Lower lobe of right lung (tissue), 2 donors: ENCODE measurements at regions not wholly inside any gene's neighbourhood (a gene's known extent, or its start where the extent isn't known, plus 50 kb on each side); places are given as distances from the start of the nearest gene placed in this dataset.
"Not testable (repeated sequence)": the region's sequence is repeated elsewhere in the genome, so short reads cannot be mapped to it uniquely, and the experiment has no call there.

ENCODE experiments used
- ATAC-seq, 2 donors: fragments of 200-7000 bp; cut with Tn5 transposase; one replicate each; pipeline ENCODE4 v1.9.1; 2020 to 2022; ENCODE audit warnings: mild to moderate bottlenecking in 2 of 2, moderate library complexity in 2 of 2
- DNase-seq: peaks from one replicate; pipeline ENCODE4 v3.0.0-alpha.2; 2020
- H3K27ac ChIP-seq: fragments of 200-600 bp; one replicate; pipeline ENCODE4 v1.8.0; 2022
- H3K27me3 ChIP-seq: fragments of 200-600 bp; one replicate; pipeline ENCODE4 v1.8.0; 2022; ENCODE audit warnings: low read depth
- H3K36me3 ChIP-seq: fragments of 200-600 bp; one replicate; pipeline ENCODE4 v1.8.0; 2022; ENCODE audit warnings: mild to moderate bottlenecking
- H3K4me1 ChIP-seq: fragments of 200-600 bp; one replicate; pipeline ENCODE4 v1.8.0; 2022
- H3K4me3 ChIP-seq: fragments of 200-600 bp; one replicate; pipeline ENCODE4 v1.8.0; 2022; ENCODE audit warnings: mild to moderate bottlenecking
- H3K9me3 ChIP-seq: fragments of 200-600 bp; one replicate; pipeline ENCODE4 v1.8.0; 2022
- intact Hi-C: fragments of 100-400 bp; cut with DNase I; formaldehyde crosslinking; loops from one replicate; pipeline ENCODE4 v1.11.0; 2022
- TF ChIP-seq, protein P1 (sequence below): fragments of 200-600 bp; IDR thresholded peaks from one replicate; pipeline ENCODE4 v1.8.0; 2022; ENCODE audit warnings: antibody characterized with exemption, mild to moderate bottlenecking
- donor health status: DM: no; HTN: yes; CAD: no; lungs with severe emphysema.

DNA sequence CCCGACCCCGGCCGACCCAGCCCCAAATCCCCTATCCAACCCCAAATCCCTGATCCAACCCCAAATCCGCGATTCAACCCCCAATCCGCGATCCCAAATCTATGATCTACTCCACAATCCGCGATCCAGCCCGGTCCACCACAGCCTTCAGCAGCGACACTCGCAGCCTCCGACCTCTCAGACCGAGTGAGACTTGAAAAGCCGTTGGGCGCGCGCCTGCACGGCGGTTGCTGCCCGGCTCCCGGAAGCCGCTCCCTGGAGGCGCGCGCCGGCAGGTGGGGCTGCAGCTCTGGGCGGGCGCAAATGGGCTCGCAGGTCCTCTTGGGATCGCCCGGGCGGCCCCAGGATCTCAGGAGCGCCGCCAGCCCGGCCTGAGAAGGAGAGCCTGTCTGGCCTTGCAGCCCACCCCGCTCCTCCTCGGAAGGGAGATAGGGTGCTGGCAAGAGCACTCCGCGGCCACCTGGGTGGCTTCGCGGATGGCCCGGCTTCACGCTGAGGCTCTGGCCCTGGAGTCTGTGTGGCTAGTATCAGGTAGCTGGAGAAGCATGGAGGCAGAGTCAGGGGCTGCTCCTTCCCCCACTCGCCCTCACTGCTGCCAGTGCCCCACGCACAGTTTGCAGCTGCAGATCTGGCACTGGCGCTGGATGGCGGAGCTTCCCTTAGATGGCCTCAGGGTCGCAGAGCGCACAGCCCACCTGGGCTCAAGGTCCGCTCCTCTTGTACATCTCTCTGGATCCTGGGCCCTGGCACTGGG is 533.4 kb upstream of the DEFB115 start:
- H3K36me3 ChIP-seq, intact Hi-C loops, H3K9me3 ChIP-seq, H3K27ac ChIP-seq, H3K4me1 ChIP-seq, ATAC-seq, H3K27me3 ChIP-seq: not testable (repeated sequence)
- DNase-seq: peak; percentile 79
- H3K4me3 ChIP-seq: peak overlapping the region; percentile 45
- TF ChIP-seq, protein P1, sequence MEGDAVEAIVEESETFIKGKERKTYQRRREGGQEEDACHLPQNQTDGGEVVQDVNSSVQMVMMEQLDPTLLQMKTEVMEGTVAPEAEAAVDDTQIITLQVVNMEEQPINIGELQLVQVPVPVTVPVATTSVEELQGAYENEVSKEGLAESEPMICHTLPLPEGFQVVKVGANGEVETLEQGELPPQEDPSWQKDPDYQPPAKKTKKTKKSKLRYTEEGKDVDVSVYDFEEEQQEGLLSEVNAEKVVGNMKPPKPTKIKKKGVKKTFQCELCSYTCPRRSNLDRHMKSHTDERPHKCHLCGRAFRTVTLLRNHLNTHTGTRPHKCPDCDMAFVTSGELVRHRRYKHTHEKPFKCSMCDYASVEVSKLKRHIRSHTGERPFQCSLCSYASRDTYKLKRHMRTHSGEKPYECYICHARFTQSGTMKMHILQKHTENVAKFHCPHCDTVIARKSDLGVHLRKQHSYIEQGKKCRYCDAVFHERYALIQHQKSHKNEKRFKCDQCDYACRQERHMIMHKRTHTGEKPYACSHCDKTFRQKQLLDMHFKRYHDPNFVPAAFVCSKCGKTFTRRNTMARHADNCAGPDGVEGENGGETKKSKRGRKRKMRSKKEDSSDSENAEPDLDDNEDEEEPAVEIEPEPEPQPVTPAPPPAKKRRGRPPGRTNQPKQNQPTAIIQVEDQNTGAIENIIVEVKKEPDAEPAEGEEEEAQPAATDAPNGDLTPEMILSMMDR: peak; percentile 17

DNA sequence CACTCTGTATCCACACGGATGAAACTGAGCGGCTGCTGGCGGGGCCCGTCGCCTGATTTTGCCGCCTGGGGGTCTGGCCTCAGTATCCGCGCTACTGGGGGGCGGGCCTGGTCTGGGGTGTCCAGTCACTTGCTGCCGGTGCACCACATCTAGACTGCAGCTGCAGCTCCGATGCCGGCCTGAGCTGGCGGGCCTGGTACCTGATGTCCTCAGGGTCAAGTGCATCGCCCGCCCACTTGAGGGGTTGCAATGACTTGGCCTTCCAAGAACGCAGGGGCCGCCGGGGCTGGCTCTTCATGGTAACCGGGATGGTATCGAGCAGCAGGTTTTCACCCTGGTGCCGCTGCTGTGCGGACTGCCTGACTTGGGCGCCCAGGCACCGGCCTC is 532.8 kb upstream of the DEFB115 start:
- not testable (repeated sequence) for ATAC-seq, H3K27ac ChIP-seq

DNA sequence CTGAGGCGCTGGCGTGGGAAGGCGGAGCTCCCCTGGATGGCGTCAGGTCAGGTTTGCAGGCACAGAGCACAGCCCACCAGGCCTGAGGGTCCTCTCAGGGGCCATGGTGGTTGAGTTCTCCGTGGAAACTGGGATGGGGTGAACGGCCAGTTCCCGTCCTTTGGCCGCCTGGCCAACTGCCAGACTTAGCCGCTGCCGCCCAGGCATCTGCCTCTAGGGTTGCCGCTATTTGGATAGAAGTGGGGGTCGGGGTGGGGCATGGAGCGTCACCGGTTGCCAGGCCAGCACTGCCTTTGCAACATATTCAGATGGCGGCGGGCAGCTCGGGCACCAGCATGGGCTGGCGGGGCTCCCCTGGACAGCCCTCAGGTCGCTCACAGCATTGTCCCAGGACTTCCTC is 532.3 kb upstream of the DEFB115 start:
- DNase-seq: peak; percentile 42
- intact Hi-C loops, H3K27me3 ChIP-seq, H3K27ac ChIP-seq, H3K9me3 ChIP-seq, H3K4me1 ChIP-seq, ATAC-seq, H3K36me3 ChIP-seq: not testable (repeated sequence)
- H3K4me3 ChIP-seq: peak overlapping the region; percentile 45

More for the DNA sequence above, 532.8 kb upstream of the DEFB115 start:
- H3K36me3 ChIP-seq, H3K27me3 ChIP-seq, intact Hi-C loops, H3K9me3 ChIP-seq, H3K4me1 ChIP-seq: not testable (repeated sequence)
- DNase-seq: peak; percentile 48
- H3K4me3 ChIP-seq: peak overlapping the region; percentile 45

DNA sequence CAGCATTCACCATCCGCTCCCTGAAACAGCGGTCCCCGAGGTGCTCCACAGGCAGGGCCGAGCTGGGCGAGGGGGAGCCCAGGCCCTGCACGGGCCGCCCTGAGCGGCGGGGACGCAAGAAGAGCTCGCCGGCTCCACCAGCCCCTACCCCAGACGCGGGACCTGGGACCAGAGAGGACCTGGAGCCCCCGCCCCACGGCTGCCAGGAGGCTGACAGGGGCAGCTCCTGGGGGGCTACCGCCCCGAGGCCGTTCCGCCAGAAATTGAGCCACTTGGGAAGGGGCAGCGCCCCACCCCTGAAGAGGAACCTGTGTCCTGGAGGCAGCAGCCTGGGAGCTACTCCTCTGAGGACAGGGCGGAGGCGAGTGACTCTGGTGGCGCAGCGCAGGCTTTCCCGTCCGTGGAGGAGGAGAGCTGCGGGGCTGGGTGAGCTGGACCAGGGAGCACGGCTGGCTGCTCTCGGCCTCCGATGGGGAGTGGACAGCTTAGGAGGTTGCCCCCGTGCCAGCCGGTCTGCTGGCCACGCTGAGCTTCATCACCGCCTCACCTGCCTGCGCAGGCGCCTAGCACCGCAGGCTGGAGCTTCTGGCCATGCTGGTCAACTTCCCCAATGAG is 529.1 kb upstream of the DEFB115 start:
- H3K27me3 ChIP-seq, H3K36me3 ChIP-seq, H3K4me1 ChIP-seq, H3K27ac ChIP-seq, H3K4me3 ChIP-seq, ATAC-seq, H3K9me3 ChIP-seq, intact Hi-C loops: not testable (repeated sequence)
- DNase-seq: peak; percentile 30
